ENCODE measurements at regions not wholly inside any gene's neighbourhood (a gene's known extent, or its start where the extent isn't known, plus 50 kb on each side); places are given as distances from the start of the nearest gene placed in this dataset.

- TF ChIP-seq POLR2AphosphoS5 (IDR thresholded peaks at IDR 0.05; ENCODE audit: low read depth, low read length): no peak
- TF ChIP-seq POLR2A (IDR thresholded peaks at IDR 0.05; ENCODE audit: low read depth, low read length): no peak
Observed at GRCh38 chr2:88252111-88252510, 82.0 kb downstream of the THNSL2 start.
